Caco-2 (cell line): ENCODE measurements at regions not wholly inside any gene's neighbourhood (a gene's known extent, or its start where the extent isn't known, plus 50 kb on each side); places are given as distances from the start of the nearest gene placed in this dataset.

ENCODE experiments used
- BruUV-seq: library from RNA; stranded (reverse); fragments of 400-500 nt; replicated peaks from 2 replicates; lab custom pipeline; 2021; lab: Mats Ljungman, UMichigan
- CTCF ChIA-PET: fragments of 300-600 bp; sonication (Branson Sonifier 250); formaldehyde crosslinking; loops from one replicate; lab custom pipeline; 2022; ENCODE audit warnings: antibody characterized with exemption; lab: Charles Lee
- POLR2A ChIA-PET: fragments of 300-600 bp; sonication (Branson Sonifier 250); formaldehyde crosslinking; loops from one replicate; lab custom pipeline; 2022; ENCODE audit warnings: antibody characterized with exemption; lab: Charles Lee
- DNase-seq, 2 experiments: peaks; one replicate each; pipeline versions ENCODE4 v3.0.0 to v3.0.0-alpha.2; 2020 to 2022
- H3K27me3 ChIP-seq: replicated peaks from 2 replicates; pipeline ENCODE4 v1.6.0; 2011; ENCODE audit warnings: low read length; ENCODE audit not compliant: control insufficient read depth, insufficient read depth
- H3K36me3 ChIP-seq: 2 replicates; pipeline ENCODE4 v1.5.1; 2011; ENCODE audit warnings: low read length; ENCODE audit not compliant: control insufficient read depth, insufficient read depth
- H3K4me1 ChIP-seq: fragments of 250-450 bp; sonication (Bioruptor Pico); 2 replicates; pipeline ENCODE4 v1.5.1; 2020; ENCODE audit warnings: mild to moderate bottlenecking
- H3K4me3 ChIP-seq: 2 replicates; pipeline ENCODE4 v1.5.1; 2011; ENCODE audit warnings: low read depth, mild to moderate bottlenecking, control low read depth, low read length
- H3K9me3 ChIP-seq: fragments of 250-450 bp; sonication (Bioruptor Pico); 2 replicates; pipeline ENCODE4 v1.5.1; 2020; ENCODE audit warnings: mild to moderate bottlenecking, moderate library complexity
- H3K27ac Mint-ChIP-seq: one replicate; pipeline ENCODE4 v1.8.0; 2022; ENCODE audit warnings: mixed read lengths; ENCODE audit not compliant: unreplicated experiment
- H3K27me3 Mint-ChIP-seq: one replicate; pipeline ENCODE4 v1.8.0; 2022; ENCODE audit warnings: mixed read lengths; ENCODE audit not compliant: insufficient read depth, unreplicated experiment
- H3K36me3 Mint-ChIP-seq: one replicate; pipeline ENCODE4 v1.8.0; 2022; ENCODE audit warnings: mild to moderate bottlenecking, mixed read lengths; ENCODE audit not compliant: insufficient read depth, unreplicated experiment
- H3K4me1 Mint-ChIP-seq: one replicate; pipeline ENCODE4 v1.8.0; 2022; ENCODE audit warnings: low read depth, mixed read lengths; ENCODE audit not compliant: unreplicated experiment
- H3K4me3 Mint-ChIP-seq: one replicate; pipeline ENCODE4 v1.8.0; 2022; ENCODE audit warnings: mild to moderate bottlenecking, moderate library complexity, mixed read lengths; ENCODE audit not compliant: unreplicated experiment
- H3K9me3 Mint-ChIP-seq: one replicate; pipeline ENCODE4 v1.8.0; 2022; ENCODE audit warnings: mixed read lengths; ENCODE audit not compliant: unreplicated experiment
- CTCF ChIP-seq, 2 experiments: fragments of 200-600 bp in 1 of 2; IDR thresholded peaks; 1 replicate in 1 of 2; 2 replicates in 1 of 2; pipeline versions ENCODE4 v1.5.1 to v1.8.0; 2011 to 2022; ENCODE audit warnings: antibody characterized with exemption in 1 of 2, control low read depth in 1 of 2, inconsistent platforms in 1 of 2, low read depth in 1 of 2, low read length in 1 of 2, mild to moderate bottlenecking in 1 of 2, moderate library complexity in 1 of 2; ENCODE audit not compliant: insufficient read depth in 1 of 2, severe bottlenecking in 1 of 2, unreplicated experiment in 1 of 2
- intact Hi-C: fragments of 100-400 bp; cut with micrococcal nuclease; formaldehyde crosslinking; loops from one replicate; pipeline ENCODE4 v1.10.0; 2022; ENCODE audit not compliant: unreplicated experiment

GRCh38 chr1:198377702-198378101 lies 162.8 kb downstream of the ATP6V1G3 start:
- Mint-ChIP-seq H3K27me3 (no peaks in the 10 kb centered on the region), H3K4me1 (no peaks in the 10 kb centered on the region), H3K27ac (no peak overlapping the region), H3K36me3 (no peaks in the 10 kb centered on the region), H3K9me3 (peaks cover 11% of the 10 kb centered on the region), H3K4me3 (no peak overlapping the region)
- no peaks in the 10 kb centered on the region; the same call in 1 of the 2 replicates for H3K9me3 ChIP-seq
- no peak for DNase-seq
- ChIA-PET POLR2A (no interaction called here), CTCF (no interaction called here)
- no peaks in the 10 kb centered on the region; the same call in 1 of the 2 replicates for H3K4me1 ChIP-seq
- no peaks in the 10 kb centered on the region for H3K27me3 ChIP-seq
- H3K36me3 ChIP-seq: no peaks in the 10 kb centered on the region
- H3K4me3 ChIP-seq: no peak overlapping the region
- intact Hi-C loops: no loop called here
- BruUV-seq: no TSS peak
- no peak for TF ChIP-seq CTCF (IDR thresholded peaks at IDR 0.05; ENCODE audit: insufficient read depth in 1 of 2, low read depth in 1 of 2, low read length in 1 of 2, severe bottlenecking in 1 of 2, unreplicated experiment in 1 of 2)

GRCh38 chr1:198374288-198374687 lies 166.2 kb downstream of the ATP6V1G3 start:
- H3K4me3 ChIP-seq: no peak overlapping the region
- H3K9me3 Mint-ChIP-seq: peaks cover 14% of the 10 kb centered on the region
- TF ChIP-seq CTCF (IDR thresholded peaks at IDR 0.05; ENCODE audit: insufficient read depth in 1 of 2, low read depth in 1 of 2, low read length in 1 of 2, severe bottlenecking in 1 of 2, unreplicated experiment in 1 of 2): no peak
- no peak overlapping the region for H3K4me3 Mint-ChIP-seq
- peaks cover 5% of the 10 kb centered on the region; the same call in 1 of the 2 replicates for H3K4me1 ChIP-seq
- intact Hi-C loops: no loop called here
- BruUV-seq: no TSS peak
- no peaks in the 10 kb centered on the region for H3K36me3 ChIP-seq
- H3K27ac Mint-ChIP-seq: no peak overlapping the region
- ChIA-PET POLR2A (no interaction called here), CTCF (no interaction called here)
- H3K27me3 ChIP-seq: no peaks in the 10 kb centered on the region
- no peak for DNase-seq
- peaks cover 5% of the 10 kb centered on the region; the same call in 1 of the 2 replicates for H3K9me3 ChIP-seq
- no peaks in the 10 kb centered on the region for H3K36me3 Mint-ChIP-seq
- H3K4me1 Mint-ChIP-seq: no peaks in the 10 kb centered on the region
- H3K27me3 Mint-ChIP-seq: no peaks in the 10 kb centered on the region

- no peak overlapping the region for H3K4me3 ChIP-seq
- intact Hi-C loops: no loop called here
- Mint-ChIP-seq H3K27ac (no peak overlapping the region), H3K4me3 (no peak overlapping the region), H3K27me3 (no peaks in the 10 kb centered on the region), H3K9me3 (peaks cover 14% of the 10 kb centered on the region), H3K36me3 (no peaks in the 10 kb centered on the region), H3K4me1 (no peaks in the 10 kb centered on the region)
- peaks cover 5% of the 10 kb centered on the region; the same call in 1 of the 2 replicates for H3K4me1 ChIP-seq
- H3K27me3 ChIP-seq: no peaks in the 10 kb centered on the region
- ChIA-PET CTCF (no interaction called here), POLR2A (no interaction called here)
- DNase-seq: no peak
- no peaks in the 10 kb centered on the region for H3K36me3 ChIP-seq
- no peak for TF ChIP-seq CTCF (IDR thresholded peaks at IDR 0.05; ENCODE audit: insufficient read depth in 1 of 2, low read depth in 1 of 2, low read length in 1 of 2, severe bottlenecking in 1 of 2, unreplicated experiment in 1 of 2)
- H3K9me3 ChIP-seq: peaks cover 5% of the 10 kb centered on the region; the same call in 1 of the 2 replicates
- BruUV-seq: no TSS peak
These were observed 167.1 kb downstream of the ATP6V1G3 start for GRCh38 chr1:198373376-198373775.
